Thyroid gland (tissue), 4 donors: ENCODE measurements at regions not wholly inside any gene's neighbourhood (a gene's known extent, or its start where the extent isn't known, plus 50 kb on each side); places are given as distances from the start of the nearest gene placed in this dataset.
"Not testable (repeated sequence)": the region's sequence is repeated elsewhere in the genome, so short reads cannot be mapped to it uniquely, and the experiment has no call there.

Experiments used
- DNase-seq, 2 donors: peaks; one replicate each; pipeline ENCODE4 v3.0.0-alpha.2; 2019
- H3K27ac ChIP-seq, 3 donors: fragments of 200-600 bp; sonication (generic); 1 replicate in 2 of 3; 2 replicates in 1 of 3; pipeline ENCODE4 v1.5.1; 2016 to 2019; ENCODE audit warnings: mild to moderate bottlenecking in 1 of 3, moderate library complexity in 1 of 3
- H3K27me3 ChIP-seq: fragments of 200-600 bp; sonication (generic); one replicate; pipeline ENCODE4 v1.5.1; 2019
- H3K36me3 ChIP-seq, 2 donors: fragments of 200-600 bp; sonication (generic); one replicate each; pipeline ENCODE4 v1.5.1; 2016 to 2019
- H3K4me1 ChIP-seq, 2 donors: fragments of 200-600 bp; sonication (generic); one replicate each; pipeline ENCODE4 v1.5.1; 2017 to 2019
- H3K4me3 ChIP-seq, 3 donors: fragments of 200-600 bp; sonication (generic); replicated peaks in 1 of 3; 1 replicate in 2 of 3; 2 replicates in 1 of 3; pipeline ENCODE4 v1.5.1; 2016; ENCODE audit warnings: mild to moderate bottlenecking in 1 of 3
- H3K9me3 ChIP-seq: fragments of 200-600 bp; sonication (generic); one replicate; pipeline ENCODE4 v1.5.1; 2017
- CTCF ChIP-seq, 6 experiments: fragments of 200-600 bp in 3 of 6; fragments of 450-650 bp in 3 of 6; sonication (generic) in 3 of 6; IDR thresholded peaks; one replicate each; pipeline ENCODE4 v1.5.1; 2016 to 2019; ENCODE audit warnings: antibody characterized with exemption in 6 of 6, mild to moderate bottlenecking in 2 of 6, inconsistent platforms in 1 of 6, moderate library complexity in 1 of 6
- POLR2A ChIP-seq, 2 donors: fragments of 450-650 bp; IDR thresholded peaks; one replicate each; pipeline ENCODE4 v1.6.1; 2017; ENCODE audit warnings: antibody characterized with exemption in 2 of 2, mild to moderate bottlenecking in 2 of 2, moderate library complexity in 1 of 2
- WGBS, 2 donors: methylation state at CpG; one replicate each; pipeline ENCODE4 v1.1.5; 2017; 5-methylcytosine and 5-hydroxymethylcytosine counted together
- intact Hi-C: fragments of 100-400 bp; cut with DNase I; formaldehyde crosslinking; loops from one replicate; pipeline ENCODE4 v1.15.1; 2023

GRCh38 chr1:200257235-200257634, 152.6 kb downstream of the ZNF281 start:
- Histone ChIP-seq H3K4me1 (no peaks in the 10 kb centered on the region), H3K9me3 (no peaks in the 10 kb centered on the region), H3K36me3 (no peaks in the 10 kb centered on the region), H3K27me3 (no peaks in the 10 kb centered on the region), H3K27ac (no peak overlapping the region), H3K4me3 (no peak overlapping the region)
- intact Hi-C loops, result no loop called here
- no peak for DNase-seq
- TF ChIP-seq POLR2A (IDR thresholded peaks at IDR 0.05) (no peak), CTCF (IDR thresholded peaks at IDR 0.05) (no peak)
- WGBS, 2 donors, result 78 to 81% methylated on average over 10 of the region's 10 CpGs

GRCh38 chr1:200254602-200255001, 155.2 kb downstream of the ZNF281 start:
- H3K9me3 ChIP-seq, H3K27me3 ChIP-seq, intact Hi-C loops, H3K4me1 ChIP-seq, H3K27ac ChIP-seq, H3K36me3 ChIP-seq, DNase-seq, H3K4me3 ChIP-seq: not testable (repeated sequence)
- WGBS, 2 donors, result 58 to 62% methylated on average over 9 of the region's 9 CpGs

- intact Hi-C loops, result no loop called here
Observed at GRCh38 chr1:200253774-200254495, 155.9 kb downstream of the ZNF281 start.

GRCh38 chr1:200252531-200252930, 157.3 kb downstream of the ZNF281 start:
- no peak overlapping the region for H3K4me3 ChIP-seq
- H3K27me3 ChIP-seq, result no peaks in the 10 kb centered on the region
- H3K27ac ChIP-seq, result no peak overlapping the region
- TF ChIP-seq POLR2A (IDR thresholded peaks at IDR 0.05), result no peak
- TF ChIP-seq CTCF (IDR thresholded peaks at IDR 0.05), result no peak
- no peaks in the 10 kb centered on the region for H3K4me1 ChIP-seq
- no peaks in the 10 kb centered on the region for H3K36me3 ChIP-seq
- DNase-seq, result no peak
- intact Hi-C loops, result no loop called here
- 83 to 86% methylated on average over 5 of the region's 5 CpGs for WGBS, 2 donors
- H3K9me3 ChIP-seq, result no peaks in the 10 kb centered on the region

More at GRCh38 chr1:200253774-200254495, 155.9 kb downstream of the ZNF281 start:
- Histone ChIP-seq H3K27me3 (no peaks in the 10 kb centered on the region), H3K9me3 (no peaks in the 10 kb centered on the region), H3K27ac (no peak overlapping the region), H3K36me3 (no peaks in the 10 kb centered on the region), H3K4me3 (no peak overlapping the region), H3K4me1 (no peaks in the 10 kb centered on the region)
- 87% methylated on average over 7 of the region's 7 CpGs for WGBS, 2 donors
- no peak for TF ChIP-seq POLR2A (IDR thresholded peaks at IDR 0.05)
- TF ChIP-seq CTCF (IDR thresholded peaks at IDR 0.05), result no peak
- no peak for DNase-seq

- no peaks in the 10 kb centered on the region for H3K9me3 ChIP-seq
- DNase-seq, result no peak
- H3K27ac ChIP-seq, result no peak overlapping the region
- 80% methylated on average over 5 of the region's 5 CpGs for WGBS, 2 donors
- no peaks in the 10 kb centered on the region for H3K27me3 ChIP-seq
- no peaks in the 10 kb centered on the region for H3K36me3 ChIP-seq
- no peaks in the 10 kb centered on the region for H3K4me1 ChIP-seq
- intact Hi-C loops, result no loop called here
- TF ChIP-seq CTCF (IDR thresholded peaks at IDR 0.05), result no peak
- TF ChIP-seq POLR2A (IDR thresholded peaks at IDR 0.05), result no peak
- H3K4me3 ChIP-seq, result no peak overlapping the region
Observed at GRCh38 chr1:200250469-200250868, 159.4 kb downstream of the ZNF281 start.
